Esophagus muscularis mucosa (tissue), 4 donors: ENCODE measurements at regions not wholly inside any gene's neighbourhood (a gene's known extent, or its start where the extent isn't known, plus 50 kb on each side); places are given as distances from the start of the nearest gene placed in this dataset.

Source experiments
- EP300 ChIP-seq: sonication (generic); formaldehyde crosslinking; IDR thresholded peaks from one replicate; pipeline ENCODE4 v1.6.1; 2017; ENCODE audit warnings: antibody characterized with exemption
- POLR2A ChIP-seq: fragments of 450-650 bp; IDR thresholded peaks from one replicate; pipeline ENCODE4 v1.6.1; 2017; ENCODE audit warnings: antibody characterized with exemption, moderate library complexity, mild to moderate bottlenecking, low read depth
- POLR2AphosphoS5 ChIP-seq, 2 donors: sonication (generic); formaldehyde crosslinking; IDR thresholded peaks; one replicate each; pipeline ENCODE4 v1.6.1; 2017; ENCODE audit warnings: antibody characterized with exemption in 2 of 2
- TF ChIP-seq, protein P1 (sequence below), 3 experiments: fragments of 200-600 bp in 2 of 3; fragments of 450-650 bp in 1 of 3; sonication (generic) in 2 of 3; IDR thresholded peaks; one replicate each; pipeline ENCODE4 v1.5.1; 2017 to 2019; ENCODE audit warnings: antibody characterized with exemption in 3 of 3, mild to moderate bottlenecking in 2 of 3, moderate library complexity in 1 of 3

DNA sequence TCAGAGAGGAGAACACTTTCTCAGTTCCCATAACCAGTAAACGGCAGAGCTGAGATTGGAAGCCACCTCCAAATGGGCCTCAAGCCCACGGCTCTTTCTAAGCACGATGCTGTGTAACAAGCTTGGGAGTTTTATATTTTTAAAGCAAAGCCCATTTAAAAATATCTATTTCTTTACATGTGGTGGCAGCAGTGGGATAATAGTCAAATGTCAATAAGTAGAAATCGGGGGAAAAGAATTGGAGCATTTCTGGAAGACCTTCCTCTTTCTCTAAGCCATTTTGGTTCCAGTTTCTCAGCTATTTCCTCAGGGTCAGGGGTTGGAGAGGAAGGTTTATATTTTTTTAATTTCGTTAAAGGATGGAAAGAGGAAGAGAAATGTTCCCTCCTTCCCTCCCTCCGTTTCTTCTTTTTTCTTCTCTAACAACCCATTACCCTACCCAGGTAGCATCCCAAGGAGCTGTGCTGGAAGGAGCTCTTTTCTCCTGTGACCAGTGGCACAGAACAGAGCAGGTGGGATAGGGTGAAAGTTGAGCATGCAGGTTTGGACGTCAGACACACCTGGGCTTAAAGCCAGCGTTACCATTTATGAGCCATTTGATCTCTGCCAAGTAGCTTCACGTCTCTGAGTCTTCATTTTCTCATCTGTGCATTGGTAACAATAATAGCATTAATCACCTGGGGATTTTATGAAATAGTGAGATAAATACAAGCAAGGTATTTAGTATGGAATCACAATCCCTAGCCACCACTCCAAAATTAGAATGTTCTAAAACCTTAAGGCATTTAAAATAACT is 515.7 kb downstream of the RPS24 start:
- TF ChIP-seq POLR2A (no peak), POLR2AphosphoS5 (IDR thresholded peaks at IDR 0.05) (no peak), EP300 (no peak)
- TF ChIP-seq, protein P1, sequence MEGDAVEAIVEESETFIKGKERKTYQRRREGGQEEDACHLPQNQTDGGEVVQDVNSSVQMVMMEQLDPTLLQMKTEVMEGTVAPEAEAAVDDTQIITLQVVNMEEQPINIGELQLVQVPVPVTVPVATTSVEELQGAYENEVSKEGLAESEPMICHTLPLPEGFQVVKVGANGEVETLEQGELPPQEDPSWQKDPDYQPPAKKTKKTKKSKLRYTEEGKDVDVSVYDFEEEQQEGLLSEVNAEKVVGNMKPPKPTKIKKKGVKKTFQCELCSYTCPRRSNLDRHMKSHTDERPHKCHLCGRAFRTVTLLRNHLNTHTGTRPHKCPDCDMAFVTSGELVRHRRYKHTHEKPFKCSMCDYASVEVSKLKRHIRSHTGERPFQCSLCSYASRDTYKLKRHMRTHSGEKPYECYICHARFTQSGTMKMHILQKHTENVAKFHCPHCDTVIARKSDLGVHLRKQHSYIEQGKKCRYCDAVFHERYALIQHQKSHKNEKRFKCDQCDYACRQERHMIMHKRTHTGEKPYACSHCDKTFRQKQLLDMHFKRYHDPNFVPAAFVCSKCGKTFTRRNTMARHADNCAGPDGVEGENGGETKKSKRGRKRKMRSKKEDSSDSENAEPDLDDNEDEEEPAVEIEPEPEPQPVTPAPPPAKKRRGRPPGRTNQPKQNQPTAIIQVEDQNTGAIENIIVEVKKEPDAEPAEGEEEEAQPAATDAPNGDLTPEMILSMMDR (IDR thresholded peaks at IDR 0.05) = no peak
